Lower lobe of right lung (tissue), 2 donors: ENCODE measurements at regions not wholly inside any gene's neighbourhood (a gene's known extent, or its start where the extent isn't known, plus 50 kb on each side); places are given as distances from the start of the nearest gene placed in this dataset.
"Not testable (repeated sequence)": the region's sequence is repeated elsewhere in the genome, so short reads cannot be mapped to it uniquely, and the experiment has no call there.

Source experiments
- ATAC-seq, 2 donors: fragments of 200-7000 bp; cut with Tn5 transposase; one replicate each; pipeline ENCODE4 v1.9.1; 2020 to 2022; ENCODE audit warnings: mild to moderate bottlenecking in 2 of 2, moderate library complexity in 2 of 2
- DNase-seq: peaks from one replicate; pipeline ENCODE4 v3.0.0-alpha.2; 2020
- H3K27ac ChIP-seq: fragments of 200-600 bp; one replicate; pipeline ENCODE4 v1.8.0; 2022
- H3K27me3 ChIP-seq: fragments of 200-600 bp; one replicate; pipeline ENCODE4 v1.8.0; 2022; ENCODE audit warnings: low read depth
- H3K36me3 ChIP-seq: fragments of 200-600 bp; one replicate; pipeline ENCODE4 v1.8.0; 2022; ENCODE audit warnings: mild to moderate bottlenecking
- H3K4me1 ChIP-seq: fragments of 200-600 bp; one replicate; pipeline ENCODE4 v1.8.0; 2022
- H3K4me3 ChIP-seq: fragments of 200-600 bp; one replicate; pipeline ENCODE4 v1.8.0; 2022; ENCODE audit warnings: mild to moderate bottlenecking
- H3K9me3 ChIP-seq: fragments of 200-600 bp; one replicate; pipeline ENCODE4 v1.8.0; 2022
- intact Hi-C: fragments of 100-400 bp; cut with DNase I; formaldehyde crosslinking; loops from one replicate; pipeline ENCODE4 v1.11.0; 2022
- TF ChIP-seq, protein P1 (sequence below): fragments of 200-600 bp; IDR thresholded peaks from one replicate; pipeline ENCODE4 v1.8.0; 2022; ENCODE audit warnings: antibody characterized with exemption, mild to moderate bottlenecking
- donor health status: DM: no; HTN: yes; CAD: no; lungs with severe emphysema.

- DNase-seq (no peak), ATAC-seq (no peak)
- intact Hi-C loops: no loop called here
- H3K36me3 ChIP-seq: no peaks in the 10 kb centered on the region
- H3K9me3 ChIP-seq: no peaks in the 10 kb centered on the region
- no peak overlapping the region for H3K27ac ChIP-seq
- no peak overlapping the region for H3K4me3 ChIP-seq
- H3K4me1 ChIP-seq: no peaks in the 10 kb centered on the region
- H3K27me3 ChIP-seq: no peaks in the 10 kb centered on the region
- TF ChIP-seq, protein P1, sequence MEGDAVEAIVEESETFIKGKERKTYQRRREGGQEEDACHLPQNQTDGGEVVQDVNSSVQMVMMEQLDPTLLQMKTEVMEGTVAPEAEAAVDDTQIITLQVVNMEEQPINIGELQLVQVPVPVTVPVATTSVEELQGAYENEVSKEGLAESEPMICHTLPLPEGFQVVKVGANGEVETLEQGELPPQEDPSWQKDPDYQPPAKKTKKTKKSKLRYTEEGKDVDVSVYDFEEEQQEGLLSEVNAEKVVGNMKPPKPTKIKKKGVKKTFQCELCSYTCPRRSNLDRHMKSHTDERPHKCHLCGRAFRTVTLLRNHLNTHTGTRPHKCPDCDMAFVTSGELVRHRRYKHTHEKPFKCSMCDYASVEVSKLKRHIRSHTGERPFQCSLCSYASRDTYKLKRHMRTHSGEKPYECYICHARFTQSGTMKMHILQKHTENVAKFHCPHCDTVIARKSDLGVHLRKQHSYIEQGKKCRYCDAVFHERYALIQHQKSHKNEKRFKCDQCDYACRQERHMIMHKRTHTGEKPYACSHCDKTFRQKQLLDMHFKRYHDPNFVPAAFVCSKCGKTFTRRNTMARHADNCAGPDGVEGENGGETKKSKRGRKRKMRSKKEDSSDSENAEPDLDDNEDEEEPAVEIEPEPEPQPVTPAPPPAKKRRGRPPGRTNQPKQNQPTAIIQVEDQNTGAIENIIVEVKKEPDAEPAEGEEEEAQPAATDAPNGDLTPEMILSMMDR: no peak
Measured at GRCh38 chr2:176999301-176999700, 213.3 kb upstream of the HNRNPA3 start.

DNA sequence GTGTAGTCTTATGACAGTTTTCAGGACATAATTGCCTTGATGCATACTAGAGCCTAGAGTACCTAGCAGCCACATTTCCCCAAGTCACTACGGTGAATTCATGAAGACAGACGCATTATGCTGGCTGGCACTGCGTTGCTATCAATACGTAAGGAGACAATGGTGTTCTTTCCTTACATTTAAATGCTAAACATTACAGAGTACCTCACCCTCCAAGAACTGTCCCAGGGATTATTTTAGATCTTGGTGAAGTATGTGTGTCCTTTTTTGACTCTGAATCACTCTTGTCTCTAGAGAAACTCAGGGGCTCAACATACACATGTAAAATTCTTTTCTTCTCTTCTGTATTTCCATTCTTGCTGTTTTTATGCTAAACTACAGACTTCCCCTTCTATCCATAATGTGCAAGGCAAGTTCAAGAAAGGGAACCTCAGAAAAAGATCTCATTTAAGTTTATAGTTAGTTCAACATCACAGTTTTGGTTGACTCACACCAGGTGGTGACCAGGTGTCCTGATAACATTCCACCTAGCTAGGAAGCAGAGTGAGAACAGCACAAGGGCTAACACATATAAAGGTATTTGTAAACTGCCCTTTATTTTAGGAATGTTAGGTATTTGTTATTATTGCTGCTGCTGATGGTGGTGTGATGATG, 212.4 kb upstream of the HNRNPA3 start:
- DNase-seq: no peak
- no peaks in the 10 kb centered on the region for H3K4me1 ChIP-seq
- H3K4me3 ChIP-seq: no peak overlapping the region
- no peaks in the 10 kb centered on the region for H3K36me3 ChIP-seq
- no peak overlapping the region for H3K27ac ChIP-seq
- no peak for ATAC-seq
- TF ChIP-seq, protein P1: no peak
- H3K9me3 ChIP-seq: no peaks in the 10 kb centered on the region
- no peaks in the 10 kb centered on the region for H3K27me3 ChIP-seq
- intact Hi-C loops: no loop called here

DNA sequence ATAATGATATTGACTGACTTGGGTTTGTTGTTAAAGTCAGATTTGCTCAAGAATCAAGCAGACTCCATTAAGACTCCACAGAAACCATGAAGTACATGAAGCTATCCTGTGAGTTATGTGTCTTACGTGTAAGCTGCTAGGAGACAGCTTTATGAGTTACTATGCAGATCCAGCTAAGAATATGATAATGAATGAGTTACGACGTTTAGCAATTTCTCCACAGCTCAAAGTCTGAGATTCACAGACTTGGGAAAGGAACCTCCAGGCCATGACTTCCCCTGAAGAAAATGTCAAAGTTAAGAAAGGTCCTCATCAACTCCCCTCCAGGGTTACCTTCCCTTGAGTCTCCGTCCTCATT, 211.9 kb upstream of the HNRNPA3 start:
- no peak overlapping the region for H3K4me3 ChIP-seq
- intact Hi-C loops: no loop called here
- H3K27me3 ChIP-seq: no peaks in the 10 kb centered on the region
- DNase-seq (no peak), ATAC-seq (no peak)
- H3K36me3 ChIP-seq: no peaks in the 10 kb centered on the region
- H3K4me1 ChIP-seq: no peaks in the 10 kb centered on the region
- no peak overlapping the region for H3K27ac ChIP-seq
- no peaks in the 10 kb centered on the region for H3K9me3 ChIP-seq
- TF ChIP-seq, protein P1: no peak

DNA sequence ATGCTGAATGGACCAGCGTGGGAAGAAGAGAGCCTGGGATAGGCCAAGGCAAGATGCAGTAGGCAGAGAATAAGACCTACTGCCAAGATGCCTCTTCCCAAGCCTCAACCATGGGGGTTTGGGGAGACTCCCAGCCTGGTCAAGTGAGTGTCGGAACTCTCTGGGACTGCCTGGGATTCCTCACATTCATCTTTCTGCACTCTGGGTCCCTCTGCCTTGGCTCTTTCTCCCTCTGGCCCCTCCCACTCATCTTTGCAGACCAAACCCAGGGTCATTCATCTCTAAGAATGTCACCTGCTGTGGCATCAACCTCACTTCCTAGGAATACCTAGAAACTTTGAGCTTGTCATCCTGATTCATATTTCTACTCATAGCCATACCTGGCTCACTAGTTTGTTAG, 211.3 kb upstream of the HNRNPA3 start:
- Histone ChIP-seq H3K36me3 (no peaks in the 10 kb centered on the region), H3K27me3 (no peaks in the 10 kb centered on the region), H3K9me3 (no peaks in the 10 kb centered on the region), H3K27ac (no peak overlapping the region), H3K4me1 (no peaks in the 10 kb centered on the region), H3K4me3 (no peak overlapping the region)
- intact Hi-C loops: no loop called here
- DNase-seq (no peak), ATAC-seq (no peak)
- TF ChIP-seq, protein P1: no peak

- Histone ChIP-seq H3K27ac (no peak overlapping the region), H3K27me3 (no peaks in the 10 kb centered on the region), H3K4me3 (no peak overlapping the region), H3K9me3 (no peaks in the 10 kb centered on the region), H3K36me3 (no peaks in the 10 kb centered on the region), H3K4me1 (no peaks in the 10 kb centered on the region)
- TF ChIP-seq, protein P1: no peak
- no peak for ATAC-seq
- DNase-seq: no peak
- intact Hi-C loops: no loop called here
Measured at GRCh38 chr2:177002983-177003382, 209.6 kb upstream of the HNRNPA3 start.

DNA sequence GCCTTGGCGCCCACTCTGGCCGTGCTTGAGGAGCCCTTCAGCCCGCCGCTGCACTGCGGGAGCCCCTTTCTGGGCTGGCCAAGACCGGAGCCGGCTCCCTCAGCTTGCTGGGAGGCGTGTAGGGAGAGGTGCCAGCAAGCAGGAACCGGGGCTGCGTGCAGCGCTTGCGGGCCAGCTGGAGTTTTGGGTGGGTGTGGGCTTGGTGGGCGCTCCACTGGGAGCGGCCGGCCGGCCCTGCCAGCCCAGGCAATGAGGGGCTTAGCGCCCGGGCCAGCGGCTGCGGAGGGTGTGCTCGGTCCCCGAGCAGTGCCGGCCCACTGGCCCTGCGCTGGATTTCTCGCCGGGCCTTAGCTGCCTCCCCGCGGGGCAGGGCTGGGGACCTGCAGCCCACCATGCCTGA, 204.9 kb upstream of the HNRNPA3 start:
- H3K4me1 ChIP-seq, H3K36me3 ChIP-seq, DNase-seq, H3K9me3 ChIP-seq, ATAC-seq, H3K27ac ChIP-seq, H3K27me3 ChIP-seq, H3K4me3 ChIP-seq, intact Hi-C loops: not testable (repeated sequence)

DNA sequence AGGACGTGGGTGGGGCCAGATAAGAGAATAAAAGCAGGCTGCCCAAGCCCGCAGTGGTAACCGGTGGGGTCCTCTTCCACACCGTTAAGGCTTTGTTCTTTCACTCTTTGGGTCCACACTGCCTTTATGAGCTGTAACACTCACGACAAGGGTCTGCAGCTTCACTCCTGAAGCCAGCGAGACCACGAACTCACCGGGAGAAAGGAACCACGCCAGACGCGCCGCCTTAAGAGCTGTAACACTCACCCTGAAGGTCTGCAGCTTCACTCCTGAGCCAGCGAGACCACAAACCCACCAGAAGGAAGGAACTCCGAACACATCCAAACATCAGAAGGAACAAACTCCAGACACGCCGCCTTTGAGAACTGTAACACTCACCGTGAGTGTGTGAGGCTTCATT, 203.9 kb upstream of the HNRNPA3 start:
- H3K36me3 ChIP-seq, intact Hi-C loops, H3K27me3 ChIP-seq, H3K4me1 ChIP-seq, ATAC-seq, DNase-seq, H3K4me3 ChIP-seq, H3K27ac ChIP-seq, H3K9me3 ChIP-seq: not testable (repeated sequence)
